K562 (cell line): ENCODE measurements at regions not wholly inside any gene's neighbourhood (a gene's known extent, or its start where the extent isn't known, plus 50 kb on each side); places are given as distances from the start of the nearest gene placed in this dataset.

Source experiments
- ARNT ChIP-seq, 2 experiments: fragments of 450-650 bp; IDR thresholded peaks; 2 replicates each; pipeline ENCODE4 v1.6.1; 2016; ENCODE audit warnings: mild to moderate bottlenecking in 1 of 2
- CHD2 ChIP-seq: IDR thresholded peaks from 2 replicates; pipeline ENCODE4 v1.6.1; 2011; ENCODE audit warnings: low read depth, low read length
- EZH2 ChIP-seq: IDR thresholded peaks from 2 replicates; pipeline ENCODE4 v1.6.1; 2012; ENCODE audit warnings: low read depth, mild to moderate bottlenecking, inconsistent platforms, low read length, borderline replicate concordance
- KAT8 ChIP-seq: fragments of 450-650 bp; IDR thresholded peaks from 2 replicates; pipeline ENCODE4 v1.6.1; 2016; ENCODE audit warnings: low read depth, mild to moderate bottlenecking
- MAFG ChIP-seq: fragments of 450-650 bp; conservative IDR thresholded peaks from 2 replicates; pipeline ENCODE4 v1.6.1; 2016; ENCODE audit warnings: missing genetic modification characterization, missing compliant biosample characterization
- MYC ChIP-seq, 2 experiments: fragments of 250-450 bp in 1 of 2; sonication (Bioruptor Pico) in 1 of 2; IDR thresholded peaks; 2 replicates each; pipeline versions ENCODE4 v1.5.1 to v1.6.1; 2012 to 2021; ENCODE audit warnings: low read depth in 2 of 2, borderline replicate concordance in 1 of 2, improper control_type of control experiment in 1 of 2, low read length in 1 of 2, mild to moderate bottlenecking in 1 of 2, moderate library complexity in 1 of 2
- NFE2L1 ChIP-seq: fragments of 450-650 bp; IDR thresholded peaks from 2 replicates; pipeline ENCODE4 v1.6.1; 2016; ENCODE audit warnings: missing genetic modification characterization, low read depth, mild to moderate bottlenecking, missing compliant biosample characterization, moderate library complexity, borderline replicate concordance
- NUFIP1 ChIP-seq: fragments of 450-650 bp; IDR thresholded peaks from 2 replicates; pipeline ENCODE4 v1.6.1; 2018; ENCODE audit not compliant: partially characterized antibody
- POLR2B ChIP-seq: fragments of 450-650 bp; IDR thresholded peaks from 2 replicates; pipeline ENCODE4 v1.6.1; 2018; ENCODE audit warnings: low read depth; ENCODE audit not compliant: partially characterized antibody
- TRIM24 ChIP-seq, 2 experiments: fragments of 450-650 bp; IDR thresholded peaks; 2 replicates each; pipeline ENCODE4 v1.6.1; 2016
- TF ChIP-seq, protein P1 (sequence below): sonication (generic); formaldehyde crosslinking; IDR thresholded peaks from 2 replicates; pipeline ENCODE4 v1.8.1; 2023; ENCODE audit warnings: mild to moderate bottlenecking, missing genetic modification reagents
- TF ChIP-seq, protein P2 (sequence below), 3 experiments: IDR thresholded peaks in 2 of 3; conservative IDR thresholded peaks in 1 of 3; 2 replicates each; pipeline ENCODE4 v1.5.1; 2011 to 2012; ENCODE audit warnings: low read length in 3 of 3, mild to moderate bottlenecking in 3 of 3, control low read depth in 2 of 3, improper control_type of control experiment in 1 of 3, inconsistent platforms in 1 of 3, low read depth in 1 of 3, mixed read lengths in 1 of 3, moderate library complexity in 1 of 3; ENCODE audit not compliant: insufficient read depth in 2 of 3
- TF ChIP-seq, protein P3 (sequence below): fragments of 450-650 bp; formaldehyde crosslinking; IDR thresholded peaks from 2 replicates; pipeline ENCODE4 v1.4.0; 2020; ENCODE audit warnings: mild to moderate bottlenecking, moderate library complexity

DNA sequence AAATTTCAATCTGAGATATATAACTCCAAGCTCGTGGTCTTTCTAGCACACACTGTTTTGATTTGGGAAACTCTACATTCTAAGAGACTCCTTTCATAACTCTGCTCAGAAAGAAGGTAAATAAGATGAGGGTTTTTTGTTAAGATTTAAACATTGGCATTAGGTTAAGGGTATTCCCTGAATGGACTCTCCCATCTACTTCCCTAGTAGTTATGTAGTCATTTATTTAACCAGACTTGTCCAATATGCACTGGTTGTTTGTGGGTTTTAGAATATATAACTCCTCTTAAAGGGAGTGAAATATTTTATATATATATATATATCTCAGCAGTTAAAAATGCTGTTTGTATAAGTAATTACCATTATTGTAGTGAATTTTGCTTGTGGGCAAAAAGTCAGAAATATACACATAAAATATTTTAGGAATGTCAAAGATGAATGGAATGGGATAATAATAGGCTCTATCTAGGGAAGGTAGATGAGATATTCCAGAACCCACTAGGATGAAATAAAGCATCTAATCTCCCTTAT lies 61.5 kb upstream of the WDR75 start:
- TF ChIP-seq EZH2 (no peak), NUFIP1 (no peak), POLR2B (no peak), KAT8 (no peak), ARNT (IDR thresholded peaks at IDR 0.05) (no peak), MYC (IDR thresholded peaks at IDR 0.05; ENCODE audit: low read depth, low read length) (no peak), MYC (CRISPR knock-in tag; IDR thresholded peaks at IDR 0.05; ENCODE audit: borderline replicate concordance, low read depth) (no peak), MAFG (tag) (no peak), CHD2 (no peak), NFE2L1 (no peak), TRIM24 (IDR thresholded peaks at IDR 0.05) (no peak)
- TF ChIP-seq, protein P1, sequence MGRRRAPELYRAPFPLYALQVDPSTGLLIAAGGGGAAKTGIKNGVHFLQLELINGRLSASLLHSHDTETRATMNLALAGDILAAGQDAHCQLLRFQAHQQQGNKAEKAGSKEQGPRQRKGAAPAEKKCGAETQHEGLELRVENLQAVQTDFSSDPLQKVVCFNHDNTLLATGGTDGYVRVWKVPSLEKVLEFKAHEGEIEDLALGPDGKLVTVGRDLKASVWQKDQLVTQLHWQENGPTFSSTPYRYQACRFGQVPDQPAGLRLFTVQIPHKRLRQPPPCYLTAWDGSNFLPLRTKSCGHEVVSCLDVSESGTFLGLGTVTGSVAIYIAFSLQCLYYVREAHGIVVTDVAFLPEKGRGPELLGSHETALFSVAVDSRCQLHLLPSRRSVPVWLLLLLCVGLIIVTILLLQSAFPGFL (CRISPR knock-in tag), result no peak
- TF ChIP-seq, protein P2, sequence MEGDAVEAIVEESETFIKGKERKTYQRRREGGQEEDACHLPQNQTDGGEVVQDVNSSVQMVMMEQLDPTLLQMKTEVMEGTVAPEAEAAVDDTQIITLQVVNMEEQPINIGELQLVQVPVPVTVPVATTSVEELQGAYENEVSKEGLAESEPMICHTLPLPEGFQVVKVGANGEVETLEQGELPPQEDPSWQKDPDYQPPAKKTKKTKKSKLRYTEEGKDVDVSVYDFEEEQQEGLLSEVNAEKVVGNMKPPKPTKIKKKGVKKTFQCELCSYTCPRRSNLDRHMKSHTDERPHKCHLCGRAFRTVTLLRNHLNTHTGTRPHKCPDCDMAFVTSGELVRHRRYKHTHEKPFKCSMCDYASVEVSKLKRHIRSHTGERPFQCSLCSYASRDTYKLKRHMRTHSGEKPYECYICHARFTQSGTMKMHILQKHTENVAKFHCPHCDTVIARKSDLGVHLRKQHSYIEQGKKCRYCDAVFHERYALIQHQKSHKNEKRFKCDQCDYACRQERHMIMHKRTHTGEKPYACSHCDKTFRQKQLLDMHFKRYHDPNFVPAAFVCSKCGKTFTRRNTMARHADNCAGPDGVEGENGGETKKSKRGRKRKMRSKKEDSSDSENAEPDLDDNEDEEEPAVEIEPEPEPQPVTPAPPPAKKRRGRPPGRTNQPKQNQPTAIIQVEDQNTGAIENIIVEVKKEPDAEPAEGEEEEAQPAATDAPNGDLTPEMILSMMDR (IDR thresholded peaks at IDR 0.05 in 2 of 3, conservative IDR thresholded peaks at IDR 0.05 in 1 of 3; ENCODE audit: insufficient read depth in 2 of 3, low read depth in 1 of 3, low read length in 3 of 3), result no peak
- TF ChIP-seq, protein P3, sequence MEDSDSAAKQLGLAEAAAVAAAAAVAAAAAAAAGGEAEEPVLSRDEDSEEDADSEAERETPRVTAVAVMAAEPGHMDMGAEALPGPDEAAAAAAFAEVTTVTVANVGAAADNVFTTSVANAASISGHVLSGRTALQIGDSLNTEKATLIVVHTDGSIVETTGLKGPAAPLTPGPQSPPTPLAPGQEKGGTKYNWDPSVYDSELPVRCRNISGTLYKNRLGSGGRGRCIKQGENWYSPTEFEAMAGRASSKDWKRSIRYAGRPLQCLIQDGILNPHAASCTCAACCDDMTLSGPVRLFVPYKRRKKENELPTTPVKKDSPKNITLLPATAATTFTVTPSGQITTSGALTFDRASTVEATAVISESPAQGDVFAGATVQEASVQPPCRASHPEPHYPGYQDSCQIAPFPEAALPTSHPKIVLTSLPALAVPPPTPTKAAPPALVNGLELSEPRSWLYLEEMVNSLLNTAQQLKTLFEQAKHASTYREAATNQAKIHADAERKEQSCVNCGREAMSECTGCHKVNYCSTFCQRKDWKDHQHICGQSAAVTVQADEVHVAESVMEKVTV, result no peak
